GM18507 (cell line): ENCODE measurements at regions not wholly inside any gene's neighbourhood (a gene's known extent, or its start where the extent isn't known, plus 50 kb on each side); places are given as distances from the start of the nearest gene placed in this dataset.
"Not testable (repeated sequence)": the region's sequence is repeated elsewhere in the genome, so short reads cannot be mapped to it uniquely, and the experiment has no call there.

Source experiments
- DNase-seq: peaks from one replicate; pipeline ENCODE4 v3.0.0; 2011; ENCODE audit warnings: low read depth; ENCODE audit not compliant: insufficient read length; ENCODE audit errors: extremely low spot score
- FAIRE-seq: peaks from 2 replicates; lab custom pipeline; 2011; peaks lifted over from hg19 to GRCh38; lab: Jason Lieb, UNC

GRCh38 chr14:106487600-106487999 lies 961.2 kb downstream of the TMEM121 start:
- DNase-seq = no peak
- FAIRE-seq = no peak

- FAIRE-seq (no peak), DNase-seq (no peak)
Measured at GRCh38 chr14:106488291-106488690, 961.9 kb downstream of the TMEM121 start.

- DNase-seq = no peak
- FAIRE-seq = no peak
Measured at GRCh38 chr14:106489112-106489881, 962.9 kb downstream of the TMEM121 start.

- no peak for FAIRE-seq
Measured at GRCh38 chr14:106490442-106490841, 964.1 kb downstream of the TMEM121 start.

GRCh38 chr14:106491851-106492250 lies 965.5 kb downstream of the TMEM121 start:
- FAIRE-seq = no peak
- DNase-seq = no peak

More at GRCh38 chr14:106490442-106490841, 964.1 kb downstream of the TMEM121 start:
- no peak for DNase-seq

GRCh38 chr14:106493962-106494823 lies 967.8 kb downstream of the TMEM121 start:
- DNase-seq (no peak), FAIRE-seq (no peak)

GRCh38 chr14:106500571-106500970 lies 974.2 kb downstream of the TMEM121 start:
- no peak for DNase-seq
- FAIRE-seq = no peak

- no peak for FAIRE-seq
Measured at GRCh38 chr14:106501898-106502297, 975.5 kb downstream of the TMEM121 start.

GRCh38 chr14:106505366-106505765 lies 979.0 kb downstream of the TMEM121 start:
- no peak for FAIRE-seq
- no peak for DNase-seq

More at GRCh38 chr14:106501898-106502297, 975.5 kb downstream of the TMEM121 start:
- no peak for DNase-seq

GRCh38 chr14:106506881-106507305 lies 980.5 kb downstream of the TMEM121 start:
- no peak for FAIRE-seq
- no peak for DNase-seq

GRCh38 chr14:106507354-106507753 lies 981.0 kb downstream of the TMEM121 start:
- no peak for FAIRE-seq

GRCh38 chr14:106508216-106508615 lies 981.8 kb downstream of the TMEM121 start:
- DNase-seq = no peak
- no peak for FAIRE-seq

More at GRCh38 chr14:106507354-106507753, 981.0 kb downstream of the TMEM121 start:
- no peak for DNase-seq

GRCh38 chr14:106509176-106509575 lies 982.8 kb downstream of the TMEM121 start:
- DNase-seq = no peak
- no peak for FAIRE-seq

- DNase-seq (no peak), FAIRE-seq (no peak)
Measured at GRCh38 chr14:106509807-106510206, 983.4 kb downstream of the TMEM121 start.

GRCh38 chr14:106511006-106511799 lies 984.8 kb downstream of the TMEM121 start:
- FAIRE-seq (no peak), DNase-seq (no peak)

- DNase-seq (no peak), FAIRE-seq (no peak)
Measured at GRCh38 chr14:106511800-106512198, 985.4 kb downstream of the TMEM121 start.

- FAIRE-seq (no peak), DNase-seq (no peak)
Measured at GRCh38 chr14:106513302-106513701, 986.9 kb downstream of the TMEM121 start.

- DNase-seq = no peak
Measured at GRCh38 chr14:106518054-106518943, 991.9 kb downstream of the TMEM121 start.

GRCh38 chr14:106522118-106522517 lies 995.7 kb downstream of the TMEM121 start:
- FAIRE-seq, DNase-seq: not testable (repeated sequence)

More at GRCh38 chr14:106518054-106518943, 991.9 kb downstream of the TMEM121 start:
- no peak for FAIRE-seq
